Kidney (tissue), 13 donors: ENCODE measurements at regions not wholly inside any gene's neighbourhood (a gene's known extent, or its start where the extent isn't known, plus 50 kb on each side); places are given as distances from the start of the nearest gene placed in this dataset.

Source experiments
- DNase-seq, 5 donors: peaks; one replicate each; pipeline ENCODE4 v3.0.0-alpha.2; 2013 to 2020
- FAIRE-seq: peaks from 2 replicates; lab custom pipeline; 2012; peaks lifted over from hg19 to GRCh38; lab: Jason Lieb, UNC
- H3K27ac ChIP-seq, 2 donors: one replicate each; pipeline ENCODE4 v1.7.0; 2013; ENCODE audit warnings: low read depth in 2 of 2, low read length in 2 of 2, inconsistent platforms in 1 of 2
- H3K27me3 ChIP-seq: one replicate; pipeline ENCODE4 v1.7.1; 2013; ENCODE audit warnings: low read length, inconsistent platforms; ENCODE audit not compliant: control insufficient read depth, insufficient read depth
- H3K36me3 ChIP-seq, 3 donors: one replicate each; pipeline versions ENCODE4 v1.7.0 to v1.7.1; 2013; ENCODE audit warnings: low read length in 3 of 3, control low read depth in 1 of 3, inconsistent platforms in 1 of 3; ENCODE audit not compliant: insufficient read depth in 3 of 3, control insufficient read depth in 2 of 3
- H3K4me1 ChIP-seq, 3 donors: one replicate each; pipeline versions ENCODE4 v1.7.0 to v1.7.1; 2013; ENCODE audit warnings: low read length in 3 of 3, inconsistent platforms in 1 of 3, low read depth in 1 of 3; ENCODE audit not compliant: control insufficient read depth in 2 of 3, insufficient read depth in 2 of 3
- H3K4me3 ChIP-seq, 3 donors: one replicate each; pipeline versions ENCODE4 v1.7.0 to v1.8.1; 2013; ENCODE audit warnings: low read length in 3 of 3, control low read depth in 1 of 3, inconsistent platforms in 1 of 3
- H3K9ac ChIP-seq, 3 donors: one replicate each; pipeline versions ENCODE4 v1.7.0 to v1.7.1; 2013; ENCODE audit warnings: low read length in 3 of 3, control low read depth in 1 of 3, inconsistent platforms in 1 of 3
- H3K9me3 ChIP-seq, 3 donors: one replicate each; pipeline versions ENCODE4 v1.7.0 to v1.7.1; 2013; ENCODE audit warnings: low read length in 3 of 3, control low read depth in 1 of 3, inconsistent platforms in 1 of 3; ENCODE audit not compliant: control insufficient read depth in 2 of 3, insufficient read depth in 1 of 3
- CTCF ChIP-seq: IDR thresholded peaks from 3 replicates; pipeline ENCODE4 v1.5.1; 2012; ENCODE audit warnings: mild to moderate bottlenecking, moderate library complexity, borderline replicate concordance; ENCODE audit not compliant: insufficient read depth; ENCODE audit errors: extremely low read depth
- intact Hi-C: fragments of 100-400 bp; cut with DNase I; formaldehyde crosslinking; loops from one replicate; pipeline ENCODE4 v1.11.1; 2022
- donor health status: control.
- donor health status: control.
- donor health status: control.
- donor health status: control.
- donor health status: control.
- donor health status: DM: yes; HTN: yes; CAD: no.
- donor health status: Normal renal cell carcinoma (clear cell type).

- Histone ChIP-seq H3K27me3 (no peaks in the 10 kb centered on the region), H3K9me3 (no peaks in the 10 kb centered on the region), H3K27ac (no peak overlapping the region), H3K4me3 (no peak overlapping the region), H3K4me1 (no peaks in the 10 kb centered on the region), H3K9ac (no peak overlapping the region), H3K36me3 (no peaks in the 10 kb centered on the region)
- DNase-seq (no peak), FAIRE-seq (no peak)
- no peak for TF ChIP-seq CTCF
- intact Hi-C loops, result no loop called here
Measured at GRCh38 chr6:92273694-92274093, 1145.7 kb downstream of the EPHA7 start.

GRCh38 chr6:92271091-92271490, 1148.3 kb downstream of the EPHA7 start:
- H3K36me3 ChIP-seq, result no peaks in the 10 kb centered on the region
- no peak overlapping the region for H3K27ac ChIP-seq
- H3K4me3 ChIP-seq, result no peak overlapping the region
- no peaks in the 10 kb centered on the region for H3K4me1 ChIP-seq
- no peak overlapping the region for H3K9ac ChIP-seq
- intact Hi-C loops, result no loop called here
- no peak for FAIRE-seq
- no peaks in the 10 kb centered on the region for H3K27me3 ChIP-seq
- DNase-seq, result no peak
- H3K9me3 ChIP-seq, result no peaks in the 10 kb centered on the region
- TF ChIP-seq CTCF, result no peak

- no peaks in the 10 kb centered on the region for H3K36me3 ChIP-seq
- no peaks in the 10 kb centered on the region for H3K4me1 ChIP-seq
- DNase-seq (no peak), FAIRE-seq (no peak)
- H3K27me3 ChIP-seq, result no peaks in the 10 kb centered on the region
- H3K27ac ChIP-seq, result no peak overlapping the region
- no peak overlapping the region for H3K4me3 ChIP-seq
- H3K9me3 ChIP-seq, result no peaks in the 10 kb centered on the region
- no peak overlapping the region for H3K9ac ChIP-seq
- no peak for TF ChIP-seq CTCF
- intact Hi-C loops, result no loop called here
Measured at GRCh38 chr6:92270365-92270764, 1149.0 kb downstream of the EPHA7 start.

GRCh38 chr6:92267335-92267734, 1152.0 kb downstream of the EPHA7 start:
- H3K27ac ChIP-seq, result no peak overlapping the region
- no peaks in the 10 kb centered on the region for H3K27me3 ChIP-seq
- no peaks in the 10 kb centered on the region for H3K36me3 ChIP-seq
- DNase-seq (no peak), FAIRE-seq (no peak)
- intact Hi-C loops, result no loop called here
- H3K4me3 ChIP-seq, result no peak overlapping the region
- H3K9ac ChIP-seq, result no peak overlapping the region
- no peaks in the 10 kb centered on the region for H3K4me1 ChIP-seq
- no peaks in the 10 kb centered on the region for H3K9me3 ChIP-seq
- TF ChIP-seq CTCF, result no peak
